H9 (cell line): ENCODE measurements at regions not wholly inside any gene's neighbourhood (a gene's known extent, or its start where the extent isn't known, plus 50 kb on each side); places are given as distances from the start of the nearest gene placed in this dataset.

Source experiments
- DNase-seq: peaks from one replicate; pipeline ENCODE4 v3.0.0-alpha.2; 2017
- H2AFZ ChIP-seq: one replicate; pipeline ENCODE4 v1.6.1; 2013; ENCODE audit warnings: mild to moderate bottlenecking, low read length, control low read depth, moderate library complexity
- H2AK5ac ChIP-seq: 2 replicates; pipeline ENCODE4 v1.6.1; 2013; ENCODE audit warnings: low read length, control low read depth, mixed read lengths; ENCODE audit not compliant: insufficient read length
- H2BK120ac ChIP-seq: one replicate; pipeline ENCODE4 v1.6.1; 2013; ENCODE audit warnings: low read depth, mild to moderate bottlenecking, low read length, control low read depth, inconsistent platforms; ENCODE audit not compliant: poor library complexity, severe bottlenecking
- H2BK12ac ChIP-seq: 2 replicates; pipeline ENCODE4 v1.6.1; 2013; ENCODE audit warnings: low read length, control low read depth, mixed read lengths, low read depth; ENCODE audit not compliant: insufficient read length
- H2BK15ac ChIP-seq: 2 replicates; pipeline ENCODE4 v1.6.1; 2013; ENCODE audit warnings: low read depth, low read length, control low read depth
- H2BK20ac ChIP-seq: one replicate; pipeline ENCODE4 v1.6.1; 2013; ENCODE audit warnings: low read depth, mild to moderate bottlenecking, low read length, control low read depth, inconsistent platforms; ENCODE audit not compliant: poor library complexity, severe bottlenecking
- H2BK5ac ChIP-seq: 2 replicates; pipeline ENCODE4 v1.6.1; 2013; ENCODE audit warnings: low read length, control low read depth, mixed read lengths; ENCODE audit not compliant: insufficient read length
- H3K14ac ChIP-seq: 2 replicates; pipeline ENCODE4 v1.6.1; 2013; ENCODE audit warnings: low read length, control low read depth; ENCODE audit not compliant: insufficient read depth
- H3K18ac ChIP-seq: 2 replicates; pipeline ENCODE4 v1.6.1; 2013; ENCODE audit warnings: low read depth, mild to moderate bottlenecking, mixed read lengths, low read length, control low read depth; ENCODE audit not compliant: insufficient read length
- H3K23ac ChIP-seq: 2 replicates; pipeline ENCODE4 v1.6.1; 2013; ENCODE audit warnings: low read length, control low read depth, mixed read lengths, low read depth; ENCODE audit not compliant: insufficient read length
- H3K23me2 ChIP-seq: 2 replicates; pipeline ENCODE4 v1.6.1; 2013; ENCODE audit warnings: low read depth, mild to moderate bottlenecking, mixed read lengths, low read length, control low read depth; ENCODE audit not compliant: insufficient read length, poor library complexity, severe bottlenecking
- H3K27ac ChIP-seq: 2 replicates; pipeline ENCODE4 v1.5.1; 2013; ENCODE audit warnings: low read length, control low read depth, mixed read lengths, low read depth; ENCODE audit not compliant: insufficient read length
- H3K27me3 ChIP-seq: 2 replicates; pipeline ENCODE4 v1.6.1; 2013; ENCODE audit warnings: low read length, control low read depth, inconsistent platforms; ENCODE audit not compliant: insufficient read depth
- H3K4ac ChIP-seq: 2 replicates; pipeline ENCODE4 v1.6.1; 2013; ENCODE audit warnings: low read depth, mild to moderate bottlenecking, control low read depth, inconsistent platforms, low read length, moderate library complexity
- H3K4me1 ChIP-seq: 2 replicates; pipeline ENCODE4 v1.6.1; 2013; ENCODE audit warnings: low read length, control low read depth, inconsistent platforms; ENCODE audit not compliant: insufficient read depth
- H3K4me2 ChIP-seq: 2 replicates; pipeline ENCODE4 v1.6.1; 2013; ENCODE audit warnings: low read length, control low read depth, mixed read lengths; ENCODE audit not compliant: insufficient read length, insufficient read depth
- H3K56ac ChIP-seq: 2 replicates; pipeline ENCODE4 v1.6.1; 2013; ENCODE audit warnings: low read depth, mild to moderate bottlenecking, mixed read lengths, low read length, control low read depth; ENCODE audit not compliant: insufficient read length
- H3K79me1 ChIP-seq: 2 replicates; pipeline ENCODE4 v1.6.1; 2013; ENCODE audit warnings: low read depth, mild to moderate bottlenecking, moderate library complexity, low read length, control low read depth, inconsistent platforms; ENCODE audit not compliant: insufficient read depth, poor library complexity, severe bottlenecking
- H3K79me2 ChIP-seq: 2 replicates; pipeline ENCODE4 v1.6.1; 2013; ENCODE audit warnings: low read length, control low read depth, inconsistent platforms; ENCODE audit not compliant: insufficient read depth
- H3K9ac ChIP-seq: 2 replicates; pipeline ENCODE4 v1.6.1; 2013; ENCODE audit warnings: low read length, control low read depth, mixed read lengths; ENCODE audit not compliant: insufficient read length; ENCODE audit errors: extremely low read depth
- H3K9me3 ChIP-seq: one replicate; pipeline ENCODE4 v1.6.1; 2013; ENCODE audit warnings: low read depth, low read length, inconsistent platforms; ENCODE audit not compliant: control insufficient read depth
- H3T11ph ChIP-seq: one replicate; pipeline ENCODE4 v1.6.1; 2013; ENCODE audit warnings: mild to moderate bottlenecking, low read length, control low read depth, inconsistent platforms
- H4K20me1 ChIP-seq: one replicate; pipeline ENCODE4 v1.6.1; 2013; ENCODE audit not compliant: control insufficient read depth, insufficient read length, insufficient read depth
- H4K5ac ChIP-seq: 2 replicates; pipeline ENCODE4 v1.6.1; 2013; ENCODE audit warnings: low read depth, mild to moderate bottlenecking, mixed read lengths, low read length, control low read depth; ENCODE audit not compliant: insufficient read length
- H4K8ac ChIP-seq: replicated peaks from 2 replicates; pipeline ENCODE4 v1.6.1; 2013; ENCODE audit warnings: low read length, control low read depth, mixed read lengths, low read depth; ENCODE audit not compliant: insufficient read length
- H4K91ac ChIP-seq: 2 replicates; pipeline ENCODE4 v1.6.1; 2013; ENCODE audit warnings: low read depth, mild to moderate bottlenecking, moderate library complexity, mixed read lengths, low read length, control low read depth; ENCODE audit not compliant: insufficient read length
- H3K27ac Mint-ChIP-seq, 3 experiments: 2 replicates in 2 of 3; 3 replicates in 1 of 3; pipeline ENCODE4 v1.8.0; 2020 to 2021; ENCODE audit warnings: mixed read lengths in 3 of 3, mild to moderate bottlenecking in 1 of 3, moderate library complexity in 1 of 3
- H3K27me3 Mint-ChIP-seq: 2 replicates; pipeline ENCODE4 v1.8.0; 2021; ENCODE audit warnings: low read depth, mild to moderate bottlenecking, moderate library complexity, mixed read lengths
- H3K36me3 Mint-ChIP-seq, 3 experiments: 2 replicates in 2 of 3; 3 replicates in 1 of 3; pipeline ENCODE4 v1.8.0; 2020 to 2021; ENCODE audit warnings: low read depth in 3 of 3, mixed read lengths in 3 of 3; ENCODE audit not compliant: insufficient read depth in 1 of 3
- H3K4me1 Mint-ChIP-seq, 2 experiments: 2 replicates each; pipeline ENCODE4 v1.8.0; 2020; ENCODE audit warnings: mixed read lengths in 2 of 2
- H3K4me3 Mint-ChIP-seq, 2 experiments: 2 replicates in 1 of 2; 3 replicates in 1 of 2; pipeline ENCODE4 v1.8.0; 2020 to 2021; ENCODE audit warnings: mild to moderate bottlenecking in 2 of 2, mixed read lengths in 2 of 2, moderate library complexity in 1 of 2
- H3K9me3 Mint-ChIP-seq, 2 experiments: 2 replicates in 1 of 2; 3 replicates in 1 of 2; pipeline ENCODE4 v1.8.0; 2020; ENCODE audit warnings: mild to moderate bottlenecking in 2 of 2, mixed read lengths in 2 of 2, moderate library complexity in 1 of 2
- CTCF ChIP-seq: fragments of 200-600 bp; sonication (generic); conservative IDR thresholded peaks from 3 replicates; pipeline ENCODE4 v1.8.0; 2021; ENCODE audit warnings: antibody characterized with exemption, mild to moderate bottlenecking

DNA sequence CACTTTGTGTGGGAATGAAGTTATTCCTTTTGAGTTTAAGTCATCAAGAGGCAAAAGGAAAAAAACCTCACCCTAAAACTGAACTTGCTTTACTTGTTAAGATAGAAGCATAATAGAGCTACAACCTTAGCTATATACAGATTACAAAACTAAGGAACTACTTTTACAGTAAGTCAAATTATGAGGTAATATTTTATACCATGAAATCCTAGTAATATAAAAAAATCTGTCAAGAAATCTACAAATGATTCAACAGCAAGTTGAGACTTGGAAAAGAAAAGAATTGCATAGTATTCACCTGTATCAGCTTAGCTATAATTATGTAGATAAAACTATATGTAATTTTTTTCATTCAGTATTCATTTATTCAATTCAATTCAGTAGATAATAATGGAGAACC lies 335.3 kb downstream of the KLF5 start:
- DNase-seq: no peak
- no peak overlapping the region for H3K27ac Mint-ChIP-seq
- no peak overlapping the region for H3K4ac ChIP-seq
- no peak overlapping the region for H2AK5ac ChIP-seq
- H3K9ac ChIP-seq: no peak overlapping the region
- no peak overlapping the region for H3K14ac ChIP-seq
- no peak for TF ChIP-seq CTCF
- H3T11ph ChIP-seq: no peak overlapping the region
- no peak overlapping the region for H3K4me2 ChIP-seq
- H3K18ac ChIP-seq: no peak overlapping the region
- H2BK120ac ChIP-seq: no peak overlapping the region
- no peak overlapping the region for H4K91ac ChIP-seq
- H3K56ac ChIP-seq: no peak overlapping the region
- peaks cover 0 to 4% (median 0%) of the 10 kb centered on the region in 3 experiments; a peak in 1 of 7 replicates for H3K36me3 Mint-ChIP-seq
- H4K8ac ChIP-seq: no peak overlapping the region
- H3K27me3 Mint-ChIP-seq: no peaks in the 10 kb centered on the region
- no peak overlapping the region for H3K4me3 Mint-ChIP-seq
- no peaks in the 10 kb centered on the region for H3K79me1 ChIP-seq
- H3K4me1 ChIP-seq: no peaks in the 10 kb centered on the region
- peaks cover 18% of the 10 kb centered on the region in 2 experiments for H3K4me1 Mint-ChIP-seq
- no peak overlapping the region for H4K5ac ChIP-seq
- H2AFZ ChIP-seq: no peak overlapping the region
- H3K27ac ChIP-seq: no peak overlapping the region
- no peak overlapping the region for H3K23ac ChIP-seq
- no peaks in the 10 kb centered on the region for H3K9me3 ChIP-seq
- H3K23me2 ChIP-seq: no peaks in the 10 kb centered on the region
- H2BK20ac ChIP-seq: no peak overlapping the region
- no peak overlapping the region for H2BK15ac ChIP-seq
- no peak overlapping the region for H2BK5ac ChIP-seq
- no peaks in the 10 kb centered on the region for H3K27me3 ChIP-seq
- no peaks in the 10 kb centered on the region for H3K79me2 ChIP-seq
- H4K20me1 ChIP-seq: no peaks in the 10 kb centered on the region
- H3K9me3 Mint-ChIP-seq: peaks cover 2 to 3% of the 10 kb centered on the region in 2 experiments; a peak in 3 of 5 replicates
- H2BK12ac ChIP-seq: no peak overlapping the region
